A549 (cell line): ENCODE measurements at regions not wholly inside any gene's neighbourhood (a gene's known extent, or its start where the extent isn't known, plus 50 kb on each side); places are given as distances from the start of the nearest gene placed in this dataset.
"Not testable (repeated sequence)": the region's sequence is repeated elsewhere in the genome, so short reads cannot be mapped to it uniquely, and the experiment has no call there.

Experiments
- ATAC-seq, 2 experiments: fragments of 200-7000 bp in 1 of 2; fragments of >200 bp in 1 of 2; cut with Nextera tagmentation in 1 of 2; cut with Tn5 transposase in 1 of 2; 3 replicates each; pipeline versions ENCODE4 v1.8.0 to v1.9.1; 2018 to 2020; ENCODE audit warnings: mild to moderate bottlenecking in 1 of 2, moderate library complexity in 1 of 2
- CTCF ChIA-PET: fragments of 300-600 bp; sonication (Branson Sonifier 250); formaldehyde crosslinking; extraction: SDS; loops from one replicate; lab custom pipeline; 2021; ENCODE audit warnings: antibody characterized with exemption, inconsistent platforms; lab: Yijun Ruan, JAX
- POLR2A ChIA-PET: fragments of 350-600 bp; formaldehyde crosslinking; extraction: SDS; loops from one replicate; lab custom pipeline; 2021; ENCODE audit warnings: antibody characterized with exemption, inconsistent platforms; lab: Yijun Ruan, JAX
- DNase-seq, 2 experiments: peaks; one replicate each; pipeline versions ENCODE4 v3.0.0 to v3.0.0-alpha.2; 2011 to 2016; ENCODE audit warnings: low read depth in 1 of 2, low spot score in 1 of 2
- FAIRE-seq: peaks from 2 replicates; lab custom pipeline; 2011; peaks lifted over from hg19 to GRCh38; lab: Jason Lieb, UNC
- H3K27ac ChIP-seq, 2 experiments: fragments of >200 bp; sonication (Bioruptor Twin); formaldehyde crosslinking; 3 replicates each; pipeline ENCODE4 v1.5.1; 2016 to 2017
- H3K4me1 ChIP-seq: fragments of >200 bp; sonication (Bioruptor Twin); formaldehyde crosslinking; 3 replicates; pipeline ENCODE4 v1.6.1; 2016
- H3K4me2 ChIP-seq: fragments of >200 bp; sonication (Bioruptor Twin); formaldehyde crosslinking; 3 replicates; pipeline ENCODE4 v1.6.1; 2016
- H3K4me3 ChIP-seq: fragments of >200 bp; sonication (Bioruptor Twin); formaldehyde crosslinking; 3 replicates; pipeline ENCODE4 v1.5.1; 2016
- H3K9me3 ChIP-seq: fragments of >200 bp; sonication (Bioruptor Twin); formaldehyde crosslinking; 3 replicates; pipeline ENCODE4 v1.6.1; 2016
- BCL3 ChIP-seq: fragments of >200 bp; sonication (Bioruptor Twin); formaldehyde crosslinking; IDR thresholded peaks from 3 replicates; pipeline ENCODE4 v1.6.1; 2016
- CHD2 ChIP-seq: fragments of 150-350 bp; IDR thresholded peaks from 2 replicates; pipeline ENCODE4 v1.6.1; 2014; ENCODE audit warnings: low read length; ENCODE audit not compliant: partially characterized antibody
- FOSL2 ChIP-seq, 2 experiments: fragments of 450-650 bp in 1 of 2; fragments of >200 bp in 1 of 2; sonication (Bioruptor Twin) in 1 of 2; formaldehyde crosslinking; IDR thresholded peaks; 2 replicates each; pipeline versions ENCODE4 v1.5.0 to v1.6.1; 2016 to 2020; ENCODE audit warnings: mild to moderate bottlenecking in 1 of 2, moderate library complexity in 1 of 2
- FOXS1 ChIP-seq: fragments of 250-450 bp; sonication (Bioruptor Pico); IDR thresholded peaks from 2 replicates; pipeline ENCODE4 v1.5.0; 2020; ENCODE audit warnings: mild to moderate bottlenecking, moderate library complexity
- GATA3 ChIP-seq: IDR thresholded peaks from 2 replicates; pipeline ENCODE4 v1.6.1; 2012; ENCODE audit warnings: borderline replicate concordance
- HDAC2 ChIP-seq: fragments of 200-600 bp; sonication (generic); IDR thresholded peaks from 2 replicates; pipeline ENCODE4 v1.6.1; 2016
- HES2 ChIP-seq: fragments of >200 bp; sonication (Bioruptor Twin); formaldehyde crosslinking; IDR thresholded peaks from 2 replicates; pipeline ENCODE4 v1.6.1; 2016
- HEYL ChIP-seq: fragments of 250-450 bp; sonication (Bioruptor Pico); IDR thresholded peaks from 2 replicates; pipeline ENCODE4 v1.8.0; 2021; ENCODE audit warnings: mild to moderate bottlenecking, moderate library complexity
- HOXA7 ChIP-seq: fragments of 250-450 bp; sonication (Bioruptor Pico); IDR thresholded peaks from 2 replicates; pipeline ENCODE4 v1.5.0; 2020; ENCODE audit warnings: mild to moderate bottlenecking, moderate library complexity
- HOXB13 ChIP-seq: fragments of 250-450 bp; sonication (Bioruptor Pico); IDR thresholded peaks from 2 replicates; pipeline ENCODE4 v1.5.0; 2020; ENCODE audit warnings: low read depth, mild to moderate bottlenecking, moderate library complexity
- HOXB5 ChIP-seq: fragments of 250-450 bp; sonication (Bioruptor Pico); IDR thresholded peaks from 2 replicates; pipeline ENCODE4 v1.5.0; 2020; ENCODE audit warnings: mild to moderate bottlenecking, moderate library complexity
- MAX ChIP-seq: IDR thresholded peaks from 2 replicates; pipeline ENCODE4 v1.6.1; 2012
- MYC ChIP-seq: IDR thresholded peaks from 2 replicates; pipeline ENCODE4 v1.6.1; 2012; ENCODE audit warnings: mild to moderate bottlenecking, inconsistent platforms, low read length, improper control_type of control experiment, borderline replicate concordance
- NPAS2 ChIP-seq: fragments of 250-450 bp; sonication (Bioruptor Pico); IDR thresholded peaks from 2 replicates; pipeline ENCODE4 v1.8.0; 2022; ENCODE audit warnings: mild to moderate bottlenecking, moderate library complexity, borderline replicate concordance
- PBX3 ChIP-seq: IDR thresholded peaks from 2 replicates; pipeline ENCODE4 v1.6.1; 2012
- RCOR1 ChIP-seq: fragments of 150-350 bp; IDR thresholded peaks from 2 replicates; pipeline ENCODE4 v1.6.1; 2014; ENCODE audit warnings: antibody characterized with exemption, low read length, low read depth
- ZC3H11A ChIP-seq: fragments of 450-650 bp; IDR thresholded peaks from 2 replicates; pipeline ENCODE4 v1.6.1; 2014; ENCODE audit warnings: antibody characterized with exemption, mild to moderate bottlenecking
- ZNF302 ChIP-seq: fragments of 250-450 bp; sonication (Bioruptor Pico); IDR thresholded peaks from 2 replicates; pipeline ENCODE4 v1.9.0; 2021; ENCODE audit warnings: inconsistent platforms, mild to moderate bottlenecking, moderate library complexity
- ZSCAN20 ChIP-seq: fragments of 250-450 bp; sonication (Bioruptor Pico); IDR thresholded peaks from 2 replicates; pipeline ENCODE4 v1.8.0; 2022; ENCODE audit warnings: mild to moderate bottlenecking, moderate library complexity
- WGBS: methylation state at CpG from one replicate; pipeline ENCODE4 v1.1.6; 2017; ENCODE audit errors: missing lambda C conversion rate; 5-methylcytosine and 5-hydroxymethylcytosine counted together
- TF ChIP-seq, protein P1 (sequence below): fragments of 150-350 bp; IDR thresholded peaks from 2 replicates; pipeline ENCODE4 v1.6.1; 2014; ENCODE audit warnings: low read depth, mild to moderate bottlenecking, low read length
- TF ChIP-seq, protein P2 (sequence below): fragments of 250-450 bp; sonication (Bioruptor Pico); IDR thresholded peaks from 2 replicates; pipeline ENCODE4 v1.5.0; 2021; ENCODE audit warnings: mild to moderate bottlenecking, moderate library complexity, borderline replicate concordance
- TF ChIP-seq, protein P3 (sequence below): IDR thresholded peaks from 2 replicates; pipeline ENCODE4 v1.6.1; 2012; ENCODE audit warnings: low read depth, borderline replicate concordance

DNA sequence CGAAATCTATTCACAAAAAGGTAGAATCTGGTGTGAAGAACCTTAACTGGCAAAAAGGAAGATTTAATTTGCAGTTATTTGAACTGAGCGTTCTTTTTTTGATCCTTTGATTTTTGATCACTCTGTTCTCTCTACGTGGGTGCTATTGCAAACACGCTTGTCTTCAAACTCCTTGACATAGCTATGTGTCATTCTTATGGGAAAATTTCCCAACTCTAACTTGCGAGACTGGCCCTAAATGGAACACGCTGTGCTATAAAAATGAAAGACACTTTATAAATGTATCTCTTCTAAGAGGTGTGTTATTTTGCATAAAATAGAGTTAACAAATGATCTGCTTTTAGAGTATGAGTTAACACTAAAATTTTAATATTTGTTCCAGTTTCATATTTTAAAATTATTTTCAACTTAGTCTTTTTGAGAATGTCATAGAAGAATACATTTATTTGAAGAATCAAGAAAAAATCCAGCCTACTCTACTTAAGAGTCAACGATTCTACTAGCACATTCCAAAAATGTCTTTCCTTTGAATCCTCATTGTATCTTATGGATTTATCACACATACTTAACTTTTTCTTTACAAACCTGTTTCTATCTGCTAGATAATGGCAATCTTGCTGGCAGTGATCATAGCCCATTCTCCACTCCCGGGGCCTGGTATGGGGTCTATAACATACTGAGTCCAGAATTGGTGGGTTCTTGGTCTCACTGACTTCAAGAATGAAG is 610.0 kb upstream of the TBL1XR1 start:
- FAIRE-seq: no peak
- TF ChIP-seq BCL3 (no peak), FOSL2 (IDR thresholded peaks at IDR 0.05) (no peak), FOSL2 (CRISPR knock-in tag; IDR thresholded peaks at IDR 0.05) (no peak), PBX3 (no peak), FOXS1 (CRISPR knock-in tag) (no peak)
- TF ChIP-seq, all 56 proteins: peak for 0
- DNase-seq (no peak), ATAC-seq (no peak)
- ChIA-PET CTCF (no interaction called here), POLR2A (no interaction called here)
- Histone ChIP-seq H3K9me3 (peaks cover 3% of the 10 kb centered on the region; the same call in 1 of the 3 replicates), H3K27ac (peak overlapping the region; percentile 27 to 50; a peak in 3 of 6 replicates), H3K4me3 (no peak overlapping the region), H3K4me1 (peaks cover 28% of the 10 kb centered on the region), H3K4me2 (no peak overlapping the region)
- 81% methylated on average over 8 of the region's 8 CpGs for WGBS

DNA sequence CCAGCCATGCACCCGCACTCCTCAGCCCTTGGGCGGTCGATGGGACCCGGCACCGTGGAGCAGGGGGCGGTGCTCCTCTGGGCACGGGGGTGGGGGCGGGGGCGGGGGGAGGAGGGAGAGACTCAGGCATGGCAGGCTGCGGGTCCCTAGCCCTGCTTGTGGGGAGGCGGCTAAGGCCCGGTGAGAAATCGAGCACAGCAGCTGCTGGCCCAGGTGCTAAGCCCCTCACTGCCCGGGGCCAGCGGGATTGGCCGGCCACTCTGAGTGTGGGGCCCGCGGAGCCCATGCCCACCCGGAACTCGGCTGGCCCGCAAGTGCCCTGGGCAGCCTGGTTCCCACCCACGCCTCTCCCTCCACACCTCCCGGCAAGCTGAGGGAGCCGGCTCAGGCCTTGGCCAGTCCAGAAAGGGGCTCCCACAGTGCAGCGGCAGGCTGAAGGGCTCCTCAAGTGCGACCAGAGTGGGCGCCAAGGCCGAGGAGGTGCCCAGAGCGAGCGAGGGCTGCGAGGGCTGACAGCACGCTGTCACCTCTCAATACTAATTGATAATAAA is 611.7 kb upstream of the TBL1XR1 start:
- POLR2A ChIA-PET, FAIRE-seq, H3K9me3 ChIP-seq, H3K4me3 ChIP-seq, ATAC-seq, H3K4me2 ChIP-seq, DNase-seq: not testable (repeated sequence)
- peak overlapping the region; percentile 63 to 89 for H3K27ac ChIP-seq
- CTCF ChIA-PET: interaction anchor here (1.0 kb wide), 1 partner anchor 17 kb away, joined by 3 read pairs; no protein-coding TSS in a partner anchor
- H3K4me1 ChIP-seq: peaks cover 37% of the 10 kb centered on the region
- WGBS: 100% methylated on average over 6 of the region's 32 CpGs

GRCh38 chr3:177810162-177810623 is 612.9 kb upstream of the TBL1XR1 start:
- FAIRE-seq: peak; percentile 86
- H3K27ac ChIP-seq: peak overlapping the region; percentile 63 to 89
- POLR2A ChIA-PET: no interaction called here
- peak; percentile 40 to 86 for DNase-seq
- peak overlapping the region; percentile 67 for H3K4me2 ChIP-seq
- 3% methylated on average over 3 of the region's 3 CpGs for WGBS
- peak; percentile 89 to 97 for ATAC-seq
- peaks cover 39% of the 10 kb centered on the region for H3K4me1 ChIP-seq
- H3K9me3 ChIP-seq: peaks cover 3% of the 10 kb centered on the region; the same call in 1 of the 3 replicates
- CTCF ChIA-PET: interaction anchor here (1.0 kb wide), 1 partner anchor 16 kb away, joined by 3 read pairs; no protein-coding TSS in a partner anchor
- H3K4me3 ChIP-seq: no peak overlapping the region
- TF ChIP-seq, protein P1, sequence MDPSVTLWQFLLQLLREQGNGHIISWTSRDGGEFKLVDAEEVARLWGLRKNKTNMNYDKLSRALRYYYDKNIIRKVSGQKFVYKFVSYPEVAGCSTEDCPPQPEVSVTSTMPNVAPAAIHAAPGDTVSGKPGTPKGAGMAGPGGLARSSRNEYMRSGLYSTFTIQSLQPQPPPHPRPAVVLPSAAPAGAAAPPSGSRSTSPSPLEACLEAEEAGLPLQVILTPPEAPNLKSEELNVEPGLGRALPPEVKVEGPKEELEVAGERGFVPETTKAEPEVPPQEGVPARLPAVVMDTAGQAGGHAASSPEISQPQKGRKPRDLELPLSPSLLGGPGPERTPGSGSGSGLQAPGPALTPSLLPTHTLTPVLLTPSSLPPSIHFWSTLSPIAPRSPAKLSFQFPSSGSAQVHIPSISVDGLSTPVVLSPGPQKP: no peak
- no peak for TF ChIP-seq HEYL
- no peak for TF ChIP-seq HDAC2
- peak; percentile 98 for TF ChIP-seq GATA3
- TF ChIP-seq, protein P2, sequence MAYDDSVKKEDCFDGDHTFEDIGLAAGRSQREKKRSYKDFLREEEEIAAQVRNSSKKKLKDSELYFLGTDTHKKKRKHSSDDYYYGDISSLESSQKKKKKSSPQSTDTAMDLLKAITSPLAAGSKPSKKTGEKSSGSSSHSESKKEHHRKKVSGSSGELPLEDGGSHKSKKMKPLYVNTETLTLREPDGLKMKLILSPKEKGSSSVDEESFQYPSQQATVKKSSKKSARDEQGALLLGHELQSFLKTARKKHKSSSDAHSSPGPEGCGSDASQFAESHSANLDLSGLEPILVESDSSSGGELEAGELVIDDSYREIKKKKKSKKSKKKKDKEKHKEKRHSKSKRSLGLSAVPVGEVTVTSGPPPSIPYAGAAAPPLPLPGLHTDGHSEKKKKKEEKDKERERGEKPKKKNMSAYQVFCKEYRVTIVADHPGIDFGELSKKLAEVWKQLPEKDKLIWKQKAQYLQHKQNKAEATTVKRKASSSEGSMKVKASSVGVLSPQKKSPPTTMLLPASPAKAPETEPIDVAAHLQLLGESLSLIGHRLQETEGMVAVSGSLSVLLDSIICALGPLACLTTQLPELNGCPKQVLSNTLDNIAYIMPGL: no peak
- no peak for TF ChIP-seq ZC3H11A
- TF ChIP-seq, protein P3, sequence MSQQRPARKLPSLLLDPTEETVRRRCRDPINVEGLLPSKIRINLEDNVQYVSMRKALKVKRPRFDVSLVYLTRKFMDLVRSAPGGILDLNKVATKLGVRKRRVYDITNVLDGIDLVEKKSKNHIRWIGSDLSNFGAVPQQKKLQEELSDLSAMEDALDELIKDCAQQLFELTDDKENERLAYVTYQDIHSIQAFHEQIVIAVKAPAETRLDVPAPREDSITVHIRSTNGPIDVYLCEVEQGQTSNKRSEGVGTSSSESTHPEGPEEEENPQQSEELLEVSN: no peak
- TF ChIP-seq MYC: no peak
- TF ChIP-seq HES2: peak; percentile 73; the same call in 1 of the 2 replicates
- peak; percentile 74 for TF ChIP-seq MAX
- 0 out of 2 replicates have a peak, but pooled peaks have one; percentile 22 for TF ChIP-seq ZNF302 (CRISPR knock-in tag)
- peak; percentile 58; the same call in 1 of the 2 replicates for TF ChIP-seq HOXA7 (CRISPR knock-in tag)
- TF ChIP-seq FOSL2 (IDR thresholded peaks at IDR 0.05): peak; percentile 58
- peak; percentile 91 for TF ChIP-seq FOSL2 (CRISPR knock-in tag; IDR thresholded peaks at IDR 0.05)
- TF ChIP-seq HOXB5 (CRISPR knock-in tag): no peak
- TF ChIP-seq RCOR1: no peak
- no peak for TF ChIP-seq CHD2
- no peak for TF ChIP-seq PBX3
- peak; percentile 75; the same call in 1 of the 2 replicates for TF ChIP-seq FOXS1 (CRISPR knock-in tag)
- no peak for TF ChIP-seq NPAS2 (CRISPR knock-in tag)
- TF ChIP-seq ZSCAN20 (CRISPR knock-in tag): no peak
- no peak for TF ChIP-seq HOXB13 (CRISPR knock-in tag)
